ENCODE measurements at regions not wholly inside any gene's neighbourhood (a gene's known extent, or its start where the extent isn't known, plus 50 kb on each side); places are given as distances from the start of the nearest gene placed in this dataset.
"Not testable (repeated sequence)": the region's sequence is repeated elsewhere in the genome, so short reads cannot be mapped to it uniquely, and the experiment has no call there.

DNA sequence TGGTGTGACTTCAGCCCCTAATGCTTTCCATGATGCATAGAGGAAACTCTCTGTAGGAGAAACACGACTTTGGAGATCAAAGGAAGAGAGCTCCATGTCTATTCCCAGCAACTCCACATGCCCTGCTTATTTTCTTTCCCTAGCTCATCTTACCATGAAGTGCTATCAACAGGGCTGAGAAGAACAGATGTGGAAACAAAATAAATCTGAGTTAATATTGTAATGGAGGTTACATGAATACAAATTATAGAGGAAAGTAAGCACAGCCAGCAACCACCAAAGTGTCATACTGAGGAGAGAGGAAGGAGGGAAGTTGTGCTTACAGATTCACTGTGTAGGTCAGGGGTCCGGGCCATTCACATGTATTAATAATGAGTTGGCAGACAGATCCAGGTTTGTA, 157.5 kb downstream of the RFPL4B start:
- DNase-seq: no peak

DNA sequence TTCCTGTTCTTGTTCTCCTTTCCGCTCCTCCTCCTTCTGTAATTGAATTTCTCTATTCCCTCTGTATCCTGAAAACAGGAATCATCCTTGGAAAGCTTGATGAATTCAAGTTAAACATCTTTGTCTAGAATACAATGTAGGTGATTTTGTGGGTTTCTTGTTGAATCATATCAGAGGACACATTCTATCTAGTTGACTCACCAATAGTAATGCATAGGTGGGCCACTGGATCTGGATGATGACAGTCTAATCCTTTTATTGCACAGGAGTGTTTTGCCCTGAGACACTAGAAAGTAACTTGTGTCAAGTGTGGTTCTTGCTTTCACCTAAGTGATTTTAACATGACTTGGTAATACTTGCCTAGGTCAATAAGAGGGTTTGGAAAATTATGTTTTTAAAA, 164.3 kb downstream of the RFPL4B start:
- no peak for DNase-seq

DNA sequence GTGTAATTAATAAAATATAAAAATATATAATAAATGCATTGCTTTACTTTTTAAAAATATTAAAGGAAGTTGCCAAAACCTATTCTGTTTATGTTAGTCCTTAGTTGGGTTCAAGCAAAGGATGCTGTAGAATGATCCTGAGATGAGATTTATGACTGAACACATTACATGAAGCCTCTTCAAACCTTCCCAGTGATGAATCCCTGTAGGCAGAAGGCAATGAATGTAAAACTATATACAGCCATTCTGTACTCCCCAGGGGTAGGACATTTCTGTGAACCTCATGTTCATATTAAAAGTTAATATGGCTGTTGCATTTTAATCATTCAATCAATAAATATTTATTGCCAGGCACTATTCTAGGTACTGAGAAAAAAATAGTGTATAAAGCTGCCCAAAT, 166.0 kb downstream of the RFPL4B start:
- DNase-seq: no peak

DNA sequence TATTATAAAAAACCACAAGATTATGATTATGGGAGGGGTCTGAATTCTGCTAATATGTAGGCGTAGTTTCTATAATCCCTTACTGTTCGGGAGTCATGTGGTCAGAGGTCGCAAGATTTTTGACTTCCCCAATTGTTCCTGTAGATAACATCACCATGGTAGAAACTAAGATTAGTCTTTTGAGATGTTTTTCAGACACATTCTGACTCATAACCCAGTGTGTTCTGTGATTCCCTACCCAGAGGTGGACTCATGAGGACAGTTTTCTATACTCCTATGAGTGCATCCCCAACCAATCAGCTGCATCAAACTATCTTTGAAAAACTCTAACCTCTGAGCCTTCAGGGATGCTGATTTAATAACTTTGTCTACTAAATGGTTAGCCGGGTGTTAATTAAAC, 175.5 kb downstream of the RFPL4B start:
- DNase-seq: no peak

DNA sequence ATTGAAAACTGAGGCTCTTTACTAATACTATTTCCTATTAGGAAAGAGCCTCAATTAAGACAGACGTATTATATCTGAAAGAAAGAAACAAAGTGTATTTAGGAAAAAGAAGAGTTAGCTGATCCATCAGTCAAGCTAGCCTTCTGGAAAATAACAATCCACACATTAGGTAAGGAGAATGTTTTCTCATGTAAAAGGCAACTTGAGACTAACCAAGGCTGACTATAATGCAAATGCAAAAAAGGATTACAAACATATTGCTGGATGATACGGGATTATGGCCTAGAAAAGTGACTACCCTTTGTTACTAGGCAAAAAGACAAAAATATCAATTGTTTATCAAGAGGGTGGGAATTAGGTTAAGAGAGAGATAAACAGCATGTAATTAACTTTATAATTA, 176.9 kb downstream of the RFPL4B start:
- no peak for DNase-seq

DNA sequence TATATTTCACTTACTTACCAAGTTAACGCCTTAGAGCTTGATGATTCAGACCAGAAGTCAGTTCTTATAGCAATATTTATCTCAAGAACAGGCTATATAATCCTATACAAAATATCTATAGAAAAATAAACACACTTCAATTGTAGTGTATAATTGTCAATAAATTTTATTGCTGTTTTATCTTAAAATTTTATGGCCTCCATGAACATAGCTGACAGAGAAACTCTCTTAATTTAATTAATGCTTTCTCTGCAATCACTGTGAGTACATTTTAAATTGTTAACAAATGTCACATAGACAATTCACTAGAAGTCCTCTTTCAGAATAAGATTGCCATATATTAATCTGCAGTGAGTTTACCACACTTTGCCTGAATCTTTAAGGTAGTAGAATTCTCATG, 178.6 kb downstream of the RFPL4B start:
- DNase-seq: no peak

DNA sequence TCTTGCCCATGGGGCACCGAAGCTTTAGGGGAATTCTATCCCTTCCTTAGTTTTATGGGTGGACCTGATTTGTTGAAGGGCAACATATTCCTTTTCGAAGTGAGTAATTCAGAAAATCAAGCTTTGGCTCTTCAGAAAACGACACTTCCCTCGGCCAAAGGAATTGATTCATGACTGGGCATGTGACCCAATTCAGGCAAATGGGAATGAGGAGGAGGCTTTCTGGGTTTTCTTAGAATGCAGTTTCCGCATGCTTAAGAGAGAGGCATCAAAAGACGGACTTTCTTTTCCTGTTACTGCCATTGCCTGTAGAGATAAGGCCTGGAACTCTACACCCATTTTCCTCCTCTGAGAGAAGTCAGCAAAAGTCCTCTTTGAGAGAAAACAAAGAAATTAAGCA, 179.5 kb downstream of the RFPL4B start:
- DNase-seq: no peak

DNA sequence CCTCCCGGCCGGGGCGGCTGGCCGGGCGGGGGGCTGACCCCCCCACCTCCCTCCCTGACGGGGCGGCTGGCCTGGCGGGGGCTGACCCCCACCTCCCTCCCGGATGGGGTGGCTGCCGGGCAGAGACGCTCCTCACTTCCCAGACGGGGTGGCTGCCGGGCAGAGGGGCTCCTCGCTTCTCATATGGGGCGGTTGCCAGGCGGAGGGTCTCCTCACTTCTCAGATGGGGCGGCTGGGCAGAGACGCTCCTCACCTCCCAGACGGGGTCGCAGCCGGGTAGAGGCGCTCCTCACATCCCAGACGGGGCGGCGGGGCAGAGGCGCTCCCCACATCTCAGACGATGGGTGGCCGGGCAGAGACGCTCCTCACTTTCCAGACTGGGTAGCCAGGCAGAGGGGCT, 181.2 kb downstream of the RFPL4B start:
- DNase-seq: not testable (repeated sequence)

DNA sequence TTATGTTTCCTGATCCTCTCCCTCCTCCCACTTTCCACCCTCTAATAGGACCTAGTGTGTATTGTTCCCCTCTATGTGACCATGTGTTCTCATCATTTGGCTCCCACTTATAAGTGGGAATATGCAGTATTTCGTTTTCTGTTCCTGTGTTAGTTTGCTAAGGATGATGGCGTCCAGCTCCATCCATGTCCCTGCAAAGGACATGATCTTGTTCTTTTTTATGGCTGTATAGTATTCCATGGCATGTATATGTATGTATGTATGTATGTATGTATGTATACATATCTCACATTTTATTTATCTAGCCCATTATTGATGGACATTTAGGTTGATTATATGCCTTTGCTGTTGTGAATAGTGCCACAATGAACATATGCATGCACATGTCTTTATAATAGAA, 188.7 kb downstream of the RFPL4B start:
- DNase-seq: no peak

DNA sequence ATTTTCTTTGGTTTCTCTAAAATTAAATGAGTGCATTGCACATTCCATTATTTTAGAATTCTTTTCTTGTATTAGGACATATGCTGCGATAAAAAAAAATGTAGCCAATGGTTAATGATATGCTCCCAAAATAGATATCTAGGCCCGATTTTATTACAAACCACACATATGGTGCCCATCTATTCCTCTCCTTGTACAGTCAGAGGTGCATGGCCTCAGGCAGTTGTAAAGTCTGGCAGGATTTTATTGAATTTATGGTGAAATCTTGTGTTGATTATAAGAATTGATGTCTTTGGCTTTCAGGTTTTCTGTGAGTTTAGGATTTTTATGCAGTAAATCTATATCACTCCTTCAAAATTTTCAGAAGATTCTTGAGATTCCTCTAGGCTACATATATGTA, 192.2 kb downstream of the RFPL4B start:
- no peak for DNase-seq

DNA sequence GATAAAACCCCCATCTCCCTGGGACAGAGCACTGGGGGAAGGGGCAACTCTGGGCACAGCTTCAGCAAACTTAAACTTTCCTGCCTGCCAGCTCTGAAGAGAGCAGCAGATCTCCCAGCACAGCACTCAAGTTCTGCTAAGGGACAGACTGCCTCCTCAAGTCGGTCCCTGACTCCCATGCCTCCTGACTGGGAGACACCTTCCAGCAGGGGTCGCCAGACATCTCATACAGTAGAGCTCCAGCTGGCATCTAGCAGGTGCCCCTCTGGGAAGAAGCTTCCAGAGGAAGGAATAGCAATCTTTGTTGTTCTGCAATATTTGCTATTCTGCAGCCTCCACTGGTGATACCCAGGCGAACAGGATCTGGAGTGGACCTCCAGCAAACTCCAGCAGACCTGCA, 194.7 kb downstream of the RFPL4B start:
- not testable (repeated sequence) for DNase-seq

DNA sequence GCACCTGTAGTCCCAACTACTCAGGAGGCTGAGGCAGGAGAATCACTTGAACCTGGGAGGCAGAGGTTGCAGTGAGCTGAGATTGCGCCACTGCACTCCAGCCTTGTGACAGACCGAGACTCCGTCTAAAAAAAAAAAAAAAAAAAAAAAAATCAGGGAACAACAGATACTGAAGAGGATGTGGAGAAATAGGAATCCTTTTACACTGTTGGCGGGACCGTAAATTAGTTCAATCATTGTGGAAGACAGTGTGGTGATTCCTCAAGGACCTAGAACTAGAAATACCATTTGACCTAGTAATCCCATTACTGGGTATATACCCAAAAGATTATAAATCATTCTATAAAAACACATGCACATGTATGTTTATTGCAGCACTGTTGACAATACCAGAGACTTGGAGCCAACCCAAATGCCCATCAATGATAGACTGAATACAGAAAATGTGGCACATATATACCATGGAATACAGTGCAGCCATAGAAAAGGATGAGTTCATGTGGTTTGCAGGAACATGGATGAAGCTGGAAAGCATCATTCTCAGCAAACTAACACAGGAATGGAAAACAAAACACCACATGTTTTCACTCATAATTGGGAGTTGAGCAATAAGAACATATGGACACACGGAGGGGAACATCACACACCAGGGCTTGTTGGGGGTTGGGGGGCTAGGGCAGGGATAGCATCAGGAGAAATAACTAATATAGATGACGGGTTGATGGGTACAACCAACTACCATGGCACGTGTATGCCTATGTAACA, 200.4 kb downstream of the RFPL4B start:
- DNase-seq: not testable (repeated sequence)

DNA sequence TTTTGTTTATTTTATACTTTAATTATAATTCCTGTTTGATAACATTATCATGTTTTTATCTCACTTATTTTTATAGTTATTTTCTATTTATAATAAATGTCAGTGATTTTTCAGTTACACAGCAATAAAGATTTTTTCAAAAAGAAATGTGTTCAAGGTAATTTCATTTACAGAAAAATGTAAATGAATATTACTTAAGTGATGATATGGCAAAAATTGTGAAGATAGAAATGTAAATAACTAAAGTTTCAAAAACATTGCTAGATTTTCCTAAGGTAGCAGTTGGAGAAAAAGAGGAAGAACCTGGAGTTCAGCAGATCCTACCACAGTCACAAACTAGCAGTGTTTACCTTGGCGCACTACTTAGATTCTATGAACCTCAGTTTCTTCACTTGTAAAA, 202.6 kb downstream of the RFPL4B start:
- DNase-seq: no peak

DNA sequence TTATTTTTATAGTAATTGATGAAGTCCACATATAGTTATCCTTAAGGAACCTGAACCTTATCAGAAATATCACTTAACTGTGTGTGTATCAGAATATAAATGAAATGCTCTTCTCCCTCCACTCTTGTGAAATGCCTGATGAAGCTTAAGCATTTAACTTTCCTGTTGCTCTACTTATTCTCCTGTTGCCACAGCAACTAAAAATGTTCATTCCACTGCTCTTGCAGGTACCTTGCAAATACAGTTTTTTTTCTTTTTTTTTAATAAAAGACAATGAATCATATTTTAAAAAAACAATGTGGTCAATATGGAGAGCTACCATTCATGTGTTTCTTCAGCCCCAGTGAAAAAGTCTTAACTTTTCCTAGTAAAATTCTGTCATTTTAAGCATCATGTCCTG, 210.3 kb downstream of the RFPL4B start:
- no peak for DNase-seq

DNA sequence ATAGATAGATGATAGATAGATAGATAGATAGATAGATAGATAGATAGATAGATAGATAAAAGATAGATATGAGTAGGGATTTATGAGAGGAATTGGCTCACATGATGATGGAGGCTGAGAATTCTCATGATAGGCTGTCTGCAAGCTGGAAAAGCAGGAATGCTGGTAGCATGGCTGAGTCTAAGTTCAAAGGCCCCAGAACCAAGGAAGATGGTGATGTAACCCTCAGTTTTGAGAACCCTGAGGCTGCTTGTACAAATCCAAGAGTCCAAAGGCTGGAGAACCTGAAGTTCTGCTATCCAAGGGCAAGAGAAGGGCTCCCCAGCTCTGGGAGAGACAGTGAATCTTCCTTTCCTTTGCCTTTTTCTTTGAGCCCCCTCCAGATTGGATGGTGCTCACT, 210.8 kb downstream of the RFPL4B start:
- DNase-seq: no peak

DNA sequence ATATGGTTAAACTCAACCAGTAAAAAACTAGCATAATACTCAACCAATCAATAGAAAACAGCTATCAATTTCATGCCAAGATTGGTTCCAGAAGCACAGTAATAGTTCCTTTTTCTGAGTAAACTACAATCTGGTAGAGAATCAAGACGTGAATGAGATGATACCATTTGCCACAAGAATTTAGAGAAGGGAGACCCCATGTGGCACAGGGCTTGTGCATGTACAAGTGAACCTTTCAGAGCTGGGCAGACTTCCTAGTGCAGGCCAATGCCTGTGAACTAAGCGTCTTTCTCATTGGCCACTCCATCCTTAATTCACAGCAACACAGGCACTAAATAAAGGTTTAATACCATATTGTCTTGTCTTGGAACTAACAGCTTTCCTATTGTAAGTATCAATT, 213.5 kb downstream of the RFPL4B start:
- no peak for DNase-seq

DNA sequence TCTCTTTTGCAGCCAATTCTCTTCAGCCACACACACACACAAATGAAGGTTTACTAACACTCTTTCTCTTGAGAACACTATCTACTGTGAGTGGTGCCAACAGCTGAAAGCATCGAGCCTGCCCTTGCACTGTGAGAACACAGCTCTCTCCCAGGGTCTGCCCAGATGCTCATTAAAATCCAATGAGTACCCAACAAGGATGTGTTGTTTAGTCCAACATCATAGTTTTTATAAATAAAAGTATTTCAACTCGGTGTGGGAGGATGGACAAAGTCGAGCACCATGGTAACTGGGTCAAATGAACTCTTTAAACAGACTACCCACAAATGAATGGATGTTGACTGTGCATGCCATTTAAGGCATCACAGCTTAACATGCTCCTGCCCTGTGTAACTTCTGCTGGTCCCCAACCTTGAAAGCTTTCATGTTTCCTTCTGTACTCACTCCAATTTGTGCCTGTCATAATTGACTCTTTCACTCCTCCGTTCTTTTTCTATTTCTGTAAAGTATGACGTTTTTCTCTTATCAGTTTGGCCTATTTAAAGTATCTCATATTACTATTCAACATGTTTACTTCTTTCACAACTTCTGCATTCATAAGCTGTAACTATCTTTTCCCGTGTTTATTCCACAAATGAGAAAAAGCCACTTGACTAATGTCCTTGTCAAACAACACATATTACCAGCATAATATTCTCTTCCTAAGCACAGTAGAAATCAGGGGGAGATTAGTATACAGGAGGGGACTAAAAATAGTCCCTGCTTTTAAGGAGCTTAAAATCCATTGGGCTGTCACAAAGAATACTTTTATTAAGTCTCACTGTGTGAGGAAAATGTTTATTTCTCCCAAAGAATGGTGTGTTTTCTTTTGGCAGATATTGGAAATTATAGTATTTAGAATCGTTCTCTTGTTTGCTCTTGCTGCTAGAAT, 215.4 kb downstream of the RFPL4B start:
- DNase-seq: peak; percentile 21

DNA sequence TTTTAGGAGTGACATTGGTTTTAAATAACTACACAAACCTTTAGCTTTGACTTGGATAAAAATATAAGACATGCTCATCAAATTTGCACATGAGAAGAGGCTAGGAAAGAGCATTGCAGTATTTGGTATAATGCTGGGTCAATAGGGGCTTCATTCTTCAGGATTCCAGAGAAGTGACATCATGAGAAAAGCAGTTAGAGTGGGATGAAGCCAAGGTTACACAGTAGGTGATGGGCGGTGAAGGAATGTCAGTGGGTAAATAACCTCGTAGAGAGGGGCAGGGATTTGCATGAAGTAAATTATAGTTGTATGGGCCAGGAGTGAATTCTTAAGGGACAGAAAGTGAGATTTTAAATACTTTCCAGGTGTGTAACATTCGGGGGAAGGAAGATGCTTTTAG, 216.2 kb downstream of the RFPL4B start:
- peak; percentile 15 for DNase-seq

DNA sequence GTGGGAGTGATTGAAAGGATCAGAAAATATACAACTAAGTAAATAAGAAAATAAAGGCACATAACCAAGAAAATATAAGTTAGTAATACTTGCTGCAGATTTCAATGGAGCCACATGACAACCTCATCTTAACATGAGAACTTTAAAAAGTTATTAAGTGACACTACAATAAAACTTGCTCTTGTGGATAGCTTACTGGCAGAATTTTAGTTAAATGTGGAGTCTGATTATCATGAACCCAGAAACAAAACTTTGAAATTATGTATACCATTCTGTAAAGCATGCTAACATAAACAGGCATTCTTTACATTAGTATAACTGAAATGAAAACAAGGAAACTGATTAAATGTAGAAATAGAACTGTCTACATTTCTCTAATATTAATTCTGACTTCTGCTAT, 220.9 kb downstream of the RFPL4B start:
- no peak for DNase-seq

DNA sequence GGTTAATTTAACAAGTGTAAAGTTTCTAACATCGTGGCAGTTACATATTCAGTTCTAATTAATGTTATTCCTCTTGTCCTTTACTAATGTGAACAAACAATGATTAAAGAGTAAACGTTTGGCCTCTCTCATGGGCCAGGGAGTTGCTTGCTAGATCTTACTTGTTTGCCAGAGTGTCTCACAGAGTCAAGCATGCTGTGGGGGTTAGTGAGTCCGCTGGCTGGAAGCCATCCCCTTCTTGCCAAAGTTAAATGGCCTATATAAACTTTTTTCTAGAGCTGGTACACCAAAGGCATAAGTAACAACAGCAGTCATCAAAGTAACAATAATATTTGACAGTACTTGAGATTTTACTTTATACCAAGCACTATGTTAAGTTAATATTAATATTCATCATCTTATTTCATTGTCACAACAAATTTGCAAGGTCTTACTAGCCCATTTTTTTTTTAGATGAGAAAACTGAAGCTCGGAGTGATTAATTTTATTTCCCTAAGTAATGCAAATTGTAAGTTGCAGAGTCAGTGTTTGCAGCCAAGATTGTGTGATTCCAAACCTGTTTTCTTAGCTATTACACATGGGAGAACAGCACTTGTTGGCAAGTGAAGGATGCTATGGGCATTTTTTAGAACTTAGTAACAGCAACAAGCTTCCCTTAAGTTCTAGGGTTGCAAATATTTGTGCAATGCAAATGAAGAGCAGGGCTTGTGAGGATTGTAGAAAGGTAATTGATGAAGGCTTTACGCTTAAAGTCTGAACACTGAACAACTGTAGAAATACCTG, 224.5 kb downstream of the RFPL4B start:
- no peak for DNase-seq

DNA sequence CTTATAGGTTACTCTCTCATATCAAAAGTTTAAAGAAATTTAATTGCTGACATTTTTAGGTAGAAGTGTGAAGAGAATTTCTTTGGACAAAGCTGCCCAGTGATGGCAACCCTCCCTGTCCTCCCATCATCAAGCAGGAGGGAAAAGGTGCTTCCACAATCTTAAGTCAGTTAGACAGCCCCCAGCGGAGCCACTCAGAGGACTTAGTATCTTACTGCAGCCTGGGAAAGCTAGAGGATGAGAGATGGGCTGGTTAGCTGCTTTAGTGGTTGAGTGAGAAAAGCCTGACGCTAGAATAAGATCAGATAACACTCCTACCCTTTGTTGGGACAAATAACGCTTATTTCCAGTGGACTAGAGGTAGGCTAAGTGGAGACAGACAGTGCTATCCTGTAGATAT, 227.1 kb downstream of the RFPL4B start:
- no peak for DNase-seq

DNA sequence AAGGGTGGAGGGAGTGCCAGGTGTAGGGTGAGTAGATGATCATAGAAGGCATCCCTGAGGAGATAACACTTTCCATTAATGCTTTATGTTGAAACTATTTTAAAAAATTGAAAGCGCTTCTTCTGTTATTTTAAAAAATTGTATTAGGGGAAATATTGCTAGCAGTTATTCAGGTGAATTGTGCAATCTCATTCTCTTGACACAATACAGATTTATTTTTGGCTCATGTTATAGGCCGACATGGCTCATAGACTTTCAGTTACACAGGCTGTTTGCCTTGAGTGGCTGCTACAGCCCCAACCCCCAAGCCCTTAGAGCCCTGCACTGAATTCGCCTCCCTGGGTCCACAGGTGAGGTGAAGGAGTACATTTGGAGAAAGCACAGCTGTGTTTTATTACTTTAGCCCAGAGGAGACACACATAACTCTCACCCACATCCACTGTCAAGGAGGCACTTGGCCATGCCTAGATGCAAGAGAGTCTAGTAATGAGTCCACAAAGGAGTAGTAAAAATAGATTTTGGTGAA, 228.2 kb downstream of the RFPL4B start:
- no peak for DNase-seq

Measured in muscle of arm (tissue), 1 donor.